SU-DHL-6 (cell line): ENCODE measurements at regions not wholly inside any gene's neighbourhood (a gene's known extent, or its start where the extent isn't known, plus 50 kb on each side); places are given as distances from the start of the nearest gene placed in this dataset.

Experiments used
- H2AFZ ChIP-seq: fragments of 200-600 bp; sonication (generic); 2 replicates; pipeline ENCODE4 v1.6.1; 2014; ENCODE audit warnings: low read depth, mild to moderate bottlenecking, moderate library complexity, mixed read lengths, antibody characterized with exemption, low read length; ENCODE audit not compliant: severe bottlenecking
- H3F3A ChIP-seq: fragments of 200-600 bp; shearing (Covaris generic); 2 replicates; pipeline ENCODE4 v1.6.0; 2016; ENCODE audit warnings: antibody characterized with exemption, mild to moderate bottlenecking; ENCODE audit not compliant: insufficient read depth
- H3K27ac ChIP-seq: fragments of 200-600 bp; sonication (generic); 2 replicates; pipeline ENCODE4 v1.5.1; 2016; ENCODE audit warnings: low read depth, mild to moderate bottlenecking, low read length, moderate library complexity, mixed read lengths
- H3K27me3 ChIP-seq: fragments of 200-600 bp; sonication (generic), shearing (Covaris generic); 2 replicates; pipeline ENCODE4 v1.6.0; 2014; ENCODE audit warnings: mild to moderate bottlenecking, low read length
- H3K36me3 ChIP-seq: fragments of 200-600 bp; sonication (generic); 2 replicates; pipeline ENCODE4 v1.6.1; 2014; ENCODE audit warnings: mild to moderate bottlenecking, low read length, mixed read lengths
- H3K4me2 ChIP-seq: fragments of 300-600, 200-600 bp; shearing (Covaris generic), sonication (generic); 2 replicates; pipeline ENCODE4 v1.6.0; 2014; ENCODE audit warnings: low read length, low read depth, mild to moderate bottlenecking; ENCODE audit not compliant: poor library complexity, severe bottlenecking
- H3K4me3 ChIP-seq: fragments of 200-600 bp; sonication (generic); 2 replicates; pipeline ENCODE4 v1.5.1; 2014; ENCODE audit warnings: antibody characterized with exemption, low read length, mild to moderate bottlenecking, mixed read lengths; ENCODE audit not compliant: insufficient read depth, poor library complexity, severe bottlenecking
- H3K79me2 ChIP-seq: fragments of 200-600 bp; sonication (generic); 2 replicates; pipeline ENCODE4 v1.6.1; 2014; ENCODE audit warnings: mild to moderate bottlenecking, low read length, moderate library complexity; ENCODE audit not compliant: insufficient read depth
- H3K9ac ChIP-seq: fragments of 200-600 bp; sonication (generic); 2 replicates; pipeline ENCODE4 v1.7.0; 2014; ENCODE audit warnings: mild to moderate bottlenecking, low read length
- H3K9me2 ChIP-seq: fragments of 200-600 bp; sonication (generic); replicated peaks from 2 replicates; pipeline ENCODE4 v1.6.1; 2014; ENCODE audit warnings: low read length; ENCODE audit not compliant: insufficient read depth
- H3K9me3 ChIP-seq: fragments of 200-600 bp; sonication (generic); 2 replicates; pipeline ENCODE4 v1.6.1; 2014; ENCODE audit warnings: low read length, mixed read lengths; ENCODE audit not compliant: insufficient read depth
- H4K20me1 ChIP-seq: fragments of 200-600 bp; sonication (generic); 2 replicates; pipeline ENCODE4 v1.6.1; 2014; ENCODE audit warnings: low read depth, mild to moderate bottlenecking, antibody characterized with exemption, low read length, moderate library complexity, mixed read lengths
- CTCF ChIP-seq: fragments of 200-600 bp; sonication (generic); IDR thresholded peaks from one replicate; pipeline ENCODE4 v1.5.1; 2017; ENCODE audit warnings: antibody characterized with exemption, mild to moderate bottlenecking, low read length, moderate library complexity; ENCODE audit not compliant: insufficient read depth, poor library complexity, severe bottlenecking
- EZH2phosphoT487 ChIP-seq: fragments of 200-600 bp; sonication (generic), shearing (Covaris generic); conservative IDR thresholded peaks from 2 replicates; pipeline ENCODE4 v1.6.1; 2018; ENCODE audit warnings: mild to moderate bottlenecking, antibody characterized with exemption, low read length, moderate library complexity, mixed read lengths

- peaks cover 91% of the 10 kb centered on the region for H3K79me2 ChIP-seq
- H3K9ac ChIP-seq = no peak overlapping the region
- peaks cover 5% of the 10 kb centered on the region; the same call in 1 of the 2 replicates for H4K20me1 ChIP-seq
- H3F3A ChIP-seq = no peaks in the 10 kb centered on the region
- H3K4me3 ChIP-seq = no peak overlapping the region
- no peaks in the 10 kb centered on the region for H3K27me3 ChIP-seq
- no peak overlapping the region for H3K27ac ChIP-seq
- no peak overlapping the region for H2AFZ ChIP-seq
- no peaks in the 10 kb centered on the region for H3K9me2 ChIP-seq
- no peak overlapping the region for H3K4me2 ChIP-seq
- TF ChIP-seq EZH2phosphoT487 (no peak), CTCF (no peak)
- H3K36me3 ChIP-seq = no peaks in the 10 kb centered on the region
- H3K9me3 ChIP-seq = no peaks in the 10 kb centered on the region
Measured at GRCh38 chr22:42188808-42189447, 58.3 kb upstream of the CYP2D6 start.

- Histone ChIP-seq H3K4me2 (no peak overlapping the region), H3K27ac (no peak overlapping the region), H3K36me3 (no peaks in the 10 kb centered on the region), H3K9ac (no peak overlapping the region), H3K27me3 (no peaks in the 10 kb centered on the region), H4K20me1 (peaks cover 6% of the 10 kb centered on the region; the same call in 1 of the 2 replicates), H3K9me3 (no peaks in the 10 kb centered on the region), H3K79me2 (peaks cover 87% of the 10 kb centered on the region), H2AFZ (no peak overlapping the region), H3K4me3 (no peak overlapping the region), H3K9me2 (no peaks in the 10 kb centered on the region), H3F3A (no peaks in the 10 kb centered on the region)
- TF ChIP-seq EZH2phosphoT487 (no peak), CTCF (no peak)
Measured at GRCh38 chr22:42187646-42188045, 57.0 kb upstream of the CYP2D6 start.

GRCh38 chr22:42185915-42186439 is 55.4 kb upstream of the CYP2D6 start:
- Histone ChIP-seq H2AFZ (no peak overlapping the region), H4K20me1 (peaks cover 6% of the 10 kb centered on the region; the same call in 1 of the 2 replicates), H3K4me3 (no peak overlapping the region), H3K36me3 (no peaks in the 10 kb centered on the region), H3K9me3 (no peaks in the 10 kb centered on the region), H3F3A (no peaks in the 10 kb centered on the region), H3K27ac (no peak overlapping the region), H3K79me2 (peaks cover 83% of the 10 kb centered on the region), H3K9ac (no peak overlapping the region), H3K27me3 (no peaks in the 10 kb centered on the region), H3K9me2 (no peaks in the 10 kb centered on the region), H3K4me2 (no peak overlapping the region)
- no peak for TF ChIP-seq CTCF
- TF ChIP-seq EZH2phosphoT487 = no peak
